GM12875 (cell line): ENCODE measurements at regions not wholly inside any gene's neighbourhood (a gene's known extent, or its start where the extent isn't known, plus 50 kb on each side); places are given as distances from the start of the nearest gene placed in this dataset.

Source experiments
- H3K4me3 ChIP-seq: one replicate; pipeline ENCODE4 v1.5.1; 2011; ENCODE audit warnings: low read depth, low read length, control low read depth
- TF ChIP-seq, protein P1 (sequence below): IDR thresholded peaks from 2 replicates; pipeline ENCODE4 v1.5.1; 2011; ENCODE audit warnings: low read depth, mild to moderate bottlenecking, control low read depth, inconsistent platforms, low read length, moderate library complexity, borderline replicate concordance; ENCODE audit not compliant: insufficient read depth

DNA sequence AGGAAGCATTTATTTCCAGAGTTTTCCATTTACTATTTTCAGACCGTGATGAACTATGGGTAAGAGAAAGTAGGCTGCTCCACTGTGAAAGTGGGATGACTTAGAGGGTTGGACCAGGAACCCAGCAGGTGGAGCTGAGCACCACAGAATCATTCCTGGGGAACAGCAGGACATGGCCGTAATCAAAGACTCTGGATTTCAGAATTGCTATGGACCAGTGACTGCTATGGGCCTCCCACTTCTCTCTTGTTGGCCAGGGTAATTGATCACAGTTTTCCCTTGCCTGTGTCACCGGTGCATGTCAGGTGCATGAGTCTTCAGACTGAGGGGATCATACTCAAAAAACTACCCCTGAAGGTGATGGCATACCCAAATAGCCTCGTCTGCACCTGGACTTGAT lies 90.6 kb upstream of the GPC1 start:
- TF ChIP-seq, protein P1, sequence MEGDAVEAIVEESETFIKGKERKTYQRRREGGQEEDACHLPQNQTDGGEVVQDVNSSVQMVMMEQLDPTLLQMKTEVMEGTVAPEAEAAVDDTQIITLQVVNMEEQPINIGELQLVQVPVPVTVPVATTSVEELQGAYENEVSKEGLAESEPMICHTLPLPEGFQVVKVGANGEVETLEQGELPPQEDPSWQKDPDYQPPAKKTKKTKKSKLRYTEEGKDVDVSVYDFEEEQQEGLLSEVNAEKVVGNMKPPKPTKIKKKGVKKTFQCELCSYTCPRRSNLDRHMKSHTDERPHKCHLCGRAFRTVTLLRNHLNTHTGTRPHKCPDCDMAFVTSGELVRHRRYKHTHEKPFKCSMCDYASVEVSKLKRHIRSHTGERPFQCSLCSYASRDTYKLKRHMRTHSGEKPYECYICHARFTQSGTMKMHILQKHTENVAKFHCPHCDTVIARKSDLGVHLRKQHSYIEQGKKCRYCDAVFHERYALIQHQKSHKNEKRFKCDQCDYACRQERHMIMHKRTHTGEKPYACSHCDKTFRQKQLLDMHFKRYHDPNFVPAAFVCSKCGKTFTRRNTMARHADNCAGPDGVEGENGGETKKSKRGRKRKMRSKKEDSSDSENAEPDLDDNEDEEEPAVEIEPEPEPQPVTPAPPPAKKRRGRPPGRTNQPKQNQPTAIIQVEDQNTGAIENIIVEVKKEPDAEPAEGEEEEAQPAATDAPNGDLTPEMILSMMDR: no peak
- H3K4me3 ChIP-seq: no peak overlapping the region

DNA sequence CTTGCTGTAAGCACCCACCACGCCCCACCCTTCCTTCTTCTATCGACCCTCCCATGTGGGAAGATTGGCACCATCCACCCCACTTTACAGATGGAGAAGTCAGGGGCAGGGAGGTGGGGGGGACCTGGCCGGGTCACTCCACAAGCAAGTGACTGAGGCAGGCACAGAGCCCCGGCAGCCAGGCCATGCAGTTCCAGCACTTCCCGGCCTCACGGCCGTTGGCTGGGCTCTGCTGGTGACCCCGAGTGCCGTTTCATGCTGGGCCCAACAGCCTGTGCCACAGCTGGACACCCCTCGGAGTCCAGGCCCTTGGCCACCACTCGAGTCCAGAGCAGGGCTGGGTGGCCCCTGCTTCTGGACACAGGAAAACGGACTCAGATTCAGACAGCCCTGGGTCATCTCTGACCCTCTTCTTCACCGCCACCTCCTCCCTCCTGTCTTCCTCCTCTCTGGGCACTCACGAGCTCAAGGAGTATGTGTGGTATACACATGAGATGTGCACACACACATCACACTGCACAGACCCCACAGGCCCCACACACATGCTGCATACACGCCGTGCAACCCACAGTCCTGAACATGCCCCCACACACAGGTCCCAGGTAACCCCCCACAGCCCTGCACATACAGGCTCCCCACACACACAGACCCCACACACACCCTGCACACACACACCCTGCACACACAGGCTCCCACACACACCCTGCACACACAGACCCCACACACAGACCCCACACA lies 89.3 kb upstream of the GPC1 start:
- TF ChIP-seq, protein P1: no peak

DNA sequence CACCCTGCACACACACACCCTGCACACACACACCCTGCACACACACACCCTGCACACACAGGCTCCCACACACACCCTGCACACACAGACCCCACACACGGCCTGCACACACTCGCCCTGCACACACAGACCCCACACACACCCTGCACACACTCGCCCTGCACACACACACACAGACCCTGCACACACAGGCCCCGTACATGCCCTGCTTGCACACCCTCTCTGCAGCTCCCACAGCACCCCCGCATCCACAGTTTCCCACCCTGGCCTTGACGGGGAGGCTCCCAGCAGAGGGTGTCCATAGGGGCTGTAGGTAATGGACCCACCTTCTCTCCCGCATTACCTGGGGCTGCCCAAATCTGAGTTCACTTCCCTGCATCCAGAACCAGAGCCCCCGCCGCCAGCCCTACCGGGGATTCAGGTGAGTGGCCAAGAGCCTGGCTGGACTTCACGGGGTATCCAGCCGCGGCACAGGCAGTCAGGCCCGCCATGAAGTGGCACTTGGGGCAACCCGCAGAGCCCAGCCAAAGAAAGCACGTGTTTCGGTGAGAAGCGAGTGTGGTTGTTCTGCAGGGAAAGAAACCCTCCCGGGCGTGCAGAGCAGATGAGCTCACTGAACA lies 88.6 kb upstream of the GPC1 start:
- TF ChIP-seq, protein P1: no peak
- H3K4me3 ChIP-seq: no peak overlapping the region

More for the DNA sequence above, 89.3 kb upstream of the GPC1 start:
- no peak overlapping the region for H3K4me3 ChIP-seq

DNA sequence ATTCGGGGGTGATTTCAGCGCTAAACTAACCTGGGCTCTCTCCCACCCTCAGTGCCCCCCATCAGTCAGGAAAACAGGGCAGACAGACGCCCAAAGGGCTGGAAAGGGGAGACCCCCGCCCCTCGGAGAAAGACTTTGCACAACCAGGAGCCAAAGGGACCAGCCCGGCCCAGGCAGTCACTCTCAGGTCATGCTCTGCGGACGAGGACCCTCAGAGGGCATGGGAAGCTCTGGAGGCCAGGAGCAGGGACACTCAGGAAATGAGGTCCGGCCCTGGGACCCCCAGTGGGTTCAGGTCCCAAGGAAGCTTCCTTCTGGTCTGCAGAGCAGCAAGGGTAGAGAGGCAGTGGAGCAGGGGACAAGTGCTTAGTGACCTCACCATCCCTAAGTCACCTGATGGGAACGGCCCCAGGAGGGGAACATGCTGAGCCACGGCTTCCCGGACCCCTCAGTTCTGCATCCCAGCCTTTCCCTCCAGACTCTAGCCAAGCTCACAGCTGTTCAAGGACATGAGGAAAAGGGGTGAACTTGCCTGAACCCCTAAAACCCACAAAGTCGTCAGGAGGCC lies 88.0 kb upstream of the GPC1 start:
- H3K4me3 ChIP-seq: no peak overlapping the region
- TF ChIP-seq, protein P1: no peak

DNA sequence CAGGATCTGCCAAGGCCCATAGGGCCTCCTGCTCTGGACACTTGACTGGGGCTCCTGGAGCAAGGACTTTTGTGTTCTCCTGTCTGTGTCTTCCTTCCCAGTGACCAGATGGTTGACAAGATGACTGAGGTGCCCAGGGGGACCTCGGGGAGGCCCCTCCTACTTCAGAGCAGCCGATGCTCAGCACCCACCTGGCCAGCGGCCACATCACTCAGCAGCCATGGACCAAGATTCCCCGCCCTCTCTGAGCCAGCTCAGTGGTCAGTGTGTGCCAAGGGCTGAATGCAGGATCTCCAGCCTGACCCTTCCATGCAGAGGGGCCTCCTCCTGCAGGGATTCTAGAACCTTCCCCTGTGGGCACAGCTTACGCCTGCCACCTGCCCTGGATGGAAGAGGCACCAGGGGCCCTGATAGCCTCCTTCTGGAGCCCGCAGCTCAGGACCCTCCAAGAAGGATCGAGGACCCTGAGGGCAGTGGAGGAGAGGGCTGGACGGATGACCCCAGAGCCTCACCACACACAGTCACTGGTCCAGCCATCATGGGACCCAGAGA lies 87.4 kb upstream of the GPC1 start:
- H3K4me3 ChIP-seq: no peak overlapping the region
- TF ChIP-seq, protein P1: no peak

DNA sequence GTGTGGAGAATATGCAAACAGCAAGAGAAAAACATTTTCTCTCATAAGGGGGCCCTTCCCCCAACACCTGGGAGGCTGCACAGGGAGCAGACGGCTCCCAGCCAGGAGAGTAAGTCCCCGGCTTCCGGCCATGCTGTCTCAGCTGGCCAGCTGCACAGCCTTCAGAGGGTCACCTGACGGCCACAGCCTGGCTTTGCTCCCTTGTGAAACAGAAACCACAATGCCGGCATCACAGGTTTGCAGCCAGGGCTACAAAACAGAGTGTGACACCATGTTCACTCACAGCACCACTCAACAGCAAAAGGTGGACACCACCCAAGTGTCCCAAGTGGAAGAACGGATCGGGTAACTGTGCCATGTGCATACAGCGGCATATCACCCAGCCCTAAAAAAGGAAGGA lies 86.9 kb upstream of the GPC1 start:
- TF ChIP-seq, protein P1: no peak
- H3K4me3 ChIP-seq: no peak overlapping the region
